HG03520 (cell line): ENCODE measurements at regions not wholly inside any gene's neighbourhood (a gene's known extent, or its start where the extent isn't known, plus 50 kb on each side); places are given as distances from the start of the nearest gene placed in this dataset.
A peak's percentile ranks its signal among the peaks of the same experiment; 100 is the strongest.
"Not testable (repeated sequence)": the region's sequence is repeated elsewhere in the genome, so short reads cannot be mapped to it uniquely, and the experiment has no call there.

Experiments
- ATAC-seq: cut with Tn5 transposase; IDR thresholded peaks from one replicate; pipeline ENCODE4 v1.9.1; 2021; ENCODE audit warnings: mild to moderate bottlenecking, moderate library complexity; ENCODE audit not compliant: unreplicated experiment

- ATAC-seq = no peak
These were observed 173.5 kb downstream of the LMBRD1 start for GRCh38 chr6:69623357-69623756.

DNA sequence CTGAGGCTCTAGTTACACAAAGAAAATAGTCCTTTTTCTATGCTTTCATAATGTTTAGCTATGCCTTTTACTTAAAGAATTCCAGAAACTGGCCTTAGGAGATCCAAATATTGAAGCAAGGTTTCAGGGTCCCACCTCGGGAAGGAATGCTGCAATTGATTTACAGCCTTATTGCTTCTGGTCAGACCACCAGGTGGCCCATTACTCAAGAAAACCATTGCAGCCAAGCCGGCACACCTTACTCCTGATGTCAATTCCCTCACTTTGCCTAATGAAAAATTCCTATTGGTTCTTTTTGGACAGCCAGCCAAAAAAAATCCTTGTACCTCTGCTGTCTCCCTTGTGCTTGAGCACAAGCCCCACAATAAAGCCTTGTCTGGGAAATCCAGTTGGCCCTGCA lies 173.9 kb downstream of the LMBRD1 start:
- ATAC-seq = no peak

DNA sequence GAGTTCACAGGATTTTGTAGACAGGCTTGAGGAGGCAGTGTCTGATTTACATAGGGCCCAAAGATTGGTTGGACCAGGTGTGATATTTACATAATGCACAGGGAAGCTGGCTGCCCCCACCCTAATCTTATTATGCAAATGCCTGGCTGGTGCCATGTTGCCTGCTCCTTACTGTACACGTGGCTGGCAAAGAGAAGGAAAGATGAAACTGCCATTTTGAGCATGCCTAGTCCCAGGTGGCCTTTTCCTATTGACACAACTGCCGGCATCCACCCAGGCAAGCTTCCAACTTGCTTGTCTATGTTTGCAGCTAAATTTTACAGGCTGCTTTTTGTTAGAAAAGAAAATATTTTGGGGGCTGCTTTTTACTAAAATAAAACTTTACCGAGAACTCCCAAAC lies 174.6 kb downstream of the LMBRD1 start:
- ATAC-seq = no peak

GRCh38 chr6:69617163-69617562 lies 179.6 kb downstream of the LMBRD1 start:
- no peak for ATAC-seq

- no peak for ATAC-seq
These were observed 186.9 kb downstream of the LMBRD1 start for GRCh38 chr6:69609836-69610472.

DNA sequence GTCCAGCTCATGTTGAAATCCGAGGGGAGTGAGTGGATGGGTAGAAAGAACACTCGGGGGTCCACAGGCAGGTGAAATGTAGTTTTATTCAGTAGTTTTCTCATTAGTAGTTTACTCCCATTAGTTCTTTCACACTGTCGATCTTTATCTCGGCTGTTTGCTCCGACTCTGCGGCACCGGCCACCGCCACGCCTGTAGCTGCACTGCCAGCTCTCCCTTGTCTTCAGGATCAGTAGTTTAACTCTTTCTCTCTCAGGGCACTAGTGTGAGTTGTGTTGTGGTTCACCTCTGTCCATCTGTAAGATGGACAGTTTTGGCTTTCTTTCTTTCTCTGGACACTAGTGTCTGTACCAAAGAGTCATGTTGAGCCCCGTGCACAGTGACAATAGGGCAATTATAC lies 195.7 kb downstream of the LMBRD1 start:
- no peak for ATAC-seq

GRCh38 chr6:69594405-69594804 lies 202.4 kb downstream of the LMBRD1 start:
- ATAC-seq = no peak

- no peak for ATAC-seq
These were observed 203.1 kb downstream of the LMBRD1 start for GRCh38 chr6:69593706-69594105.

DNA sequence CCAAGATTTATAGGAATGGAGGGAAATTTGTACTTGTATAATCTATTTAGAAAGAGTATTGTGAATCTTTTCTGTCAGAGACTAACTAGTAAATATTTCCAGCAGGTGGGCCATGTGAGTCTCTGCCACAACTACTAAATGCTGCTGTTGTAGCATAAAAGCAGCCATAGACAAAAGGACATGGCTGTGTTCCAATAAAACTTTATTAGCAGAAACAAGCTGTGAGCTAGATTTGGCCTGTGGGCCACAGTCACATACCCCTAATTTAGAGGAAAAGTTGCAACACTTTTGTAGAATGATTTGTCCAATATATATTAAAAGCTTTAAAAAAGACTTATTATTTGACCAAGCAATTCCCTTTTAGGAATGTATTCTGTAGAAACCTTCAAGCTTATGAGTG lies 207.2 kb downstream of the LMBRD1 start:
- no peak for ATAC-seq

GRCh38 chr6:69584913-69585729 lies 211.7 kb downstream of the LMBRD1 start:
- ATAC-seq = peak; percentile 81

GRCh38 chr6:69584536-69584912 lies 212.3 kb downstream of the LMBRD1 start:
- peak; percentile 3 for ATAC-seq

DNA sequence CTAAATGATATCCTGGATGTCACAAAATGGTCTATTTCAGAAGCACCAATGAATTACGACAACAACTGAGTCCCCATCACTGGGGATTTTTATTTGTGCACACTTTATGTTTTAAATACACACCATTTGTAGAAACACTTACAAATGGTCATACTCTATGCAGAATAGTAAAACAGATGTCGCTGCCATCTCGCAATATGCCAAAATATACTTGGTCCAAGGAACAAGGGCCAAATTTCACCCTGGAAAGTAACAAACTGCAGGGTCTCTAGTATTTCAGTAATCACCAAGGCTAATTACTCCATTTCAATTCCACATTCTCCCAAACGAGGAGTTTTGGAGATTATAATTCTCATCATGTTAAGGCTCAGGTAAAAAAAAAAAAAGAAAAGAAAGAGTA lies 215.2 kb downstream of the LMBRD1 start:
- ATAC-seq = no peak

DNA sequence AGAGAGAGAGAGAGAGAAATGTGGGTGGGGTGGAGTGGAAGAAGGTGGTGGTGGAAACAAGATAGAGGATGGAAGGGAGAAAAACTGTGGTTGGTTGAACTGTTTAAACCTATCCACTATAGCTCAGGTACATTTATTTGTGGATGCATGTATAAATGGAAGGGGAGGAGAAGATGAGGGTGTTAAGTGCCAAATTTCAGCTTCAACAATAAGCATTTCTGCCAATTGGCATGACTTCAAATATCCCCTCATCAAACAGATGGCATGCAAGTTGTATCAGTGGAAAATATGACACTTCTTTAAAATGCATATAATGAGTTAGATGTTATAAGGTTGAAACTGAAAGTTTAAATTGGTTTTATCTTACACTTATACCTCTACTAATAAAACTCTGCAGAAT lies 216.1 kb downstream of the LMBRD1 start:
- ATAC-seq = no peak

DNA sequence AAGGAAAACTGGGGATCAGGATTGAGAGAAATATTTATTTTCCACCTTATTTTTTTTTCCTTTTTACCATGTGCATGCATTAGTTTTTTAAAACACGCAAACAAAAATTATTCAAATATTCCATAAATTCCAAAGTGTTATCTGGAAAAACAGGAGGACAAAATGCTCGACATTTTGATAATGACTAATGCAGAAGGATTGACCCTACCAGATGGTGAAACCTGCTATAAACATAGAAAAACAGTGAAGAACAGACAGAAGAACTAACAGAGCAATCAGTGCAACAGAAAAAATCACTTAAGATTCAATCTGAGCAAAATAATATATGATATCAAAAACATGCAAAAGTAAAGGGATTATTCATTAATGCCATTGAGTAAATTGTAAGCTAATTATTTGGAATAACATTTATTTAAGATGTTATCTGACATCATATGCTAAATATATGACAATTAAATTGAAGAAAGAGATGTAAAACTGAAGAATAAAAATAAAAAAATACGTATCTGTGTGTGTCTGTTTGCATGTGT lies 218.4 kb downstream of the LMBRD1 start:
- no peak for ATAC-seq

GRCh38 chr6:69571234-69571633 lies 225.6 kb downstream of the LMBRD1 start:
- no peak for ATAC-seq

GRCh38 chr6:69570106-69570505 lies 226.7 kb downstream of the LMBRD1 start:
- no peak for ATAC-seq

DNA sequence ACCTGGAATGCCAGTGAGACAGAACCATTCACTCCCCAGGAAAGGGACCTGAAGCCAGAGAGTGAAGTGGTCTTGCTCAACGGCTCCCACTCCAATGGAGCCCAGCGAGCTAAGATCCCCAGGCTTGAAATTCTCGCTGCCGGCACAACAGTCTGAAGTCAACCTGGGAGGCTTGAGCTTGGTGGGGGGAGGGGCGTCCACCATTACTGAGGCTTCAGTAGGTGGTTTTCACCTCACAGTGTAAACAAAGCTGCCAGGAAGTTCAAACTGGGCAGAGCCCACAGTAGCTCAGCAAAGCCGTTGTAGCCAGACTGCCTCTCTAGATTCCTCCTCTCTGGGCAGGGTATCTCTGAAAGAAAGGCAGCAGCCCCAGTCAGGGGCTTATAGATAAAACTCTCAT lies 236.2 kb downstream of the LMBRD1 start:
- not testable (repeated sequence) for ATAC-seq

GRCh38 chr6:69555088-69555638 lies 241.6 kb downstream of the LMBRD1 start:
- peak; percentile 50 for ATAC-seq

DNA sequence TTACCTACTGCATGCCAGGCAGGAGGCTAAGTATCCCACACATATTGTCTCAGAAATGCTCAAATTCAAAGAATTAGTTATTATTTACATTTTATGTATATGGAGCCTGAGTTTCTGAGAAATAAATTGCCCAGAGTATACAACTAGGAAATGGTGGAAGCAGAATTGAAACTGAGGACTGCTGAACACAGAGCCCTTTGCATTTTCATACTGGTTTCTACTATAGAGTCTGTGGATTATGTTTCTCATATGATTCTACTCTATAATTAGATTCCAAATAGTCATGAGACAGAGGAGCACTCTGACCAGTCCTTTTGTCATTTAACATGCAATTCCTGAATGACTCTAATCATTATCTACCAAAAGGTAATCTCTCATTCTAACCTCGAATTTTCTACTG lies 254.3 kb downstream of the LMBRD1 start:
- ATAC-seq = peak; percentile 71

GRCh38 chr6:69527921-69528476 lies 268.8 kb downstream of the LMBRD1 start:
- ATAC-seq = no peak

- ATAC-seq = not testable (repeated sequence)
These were observed 281.3 kb downstream of the LMBRD1 start for GRCh38 chr6:69515480-69515879.

- ATAC-seq = no peak
These were observed 302.2 kb downstream of the LMBRD1 start for GRCh38 chr6:69494595-69494994.
